DMS 273 treated with DMSO at 0.1 percent for 48 hours (cell line): ENCODE measurements at regions not wholly inside any gene's neighbourhood (a gene's known extent, or its start where the extent isn't known, plus 50 kb on each side); places are given as distances from the start of the nearest gene placed in this dataset.

Source experiments
- DNase-seq: peaks from one replicate; lab custom pipeline; 2025; lab: John Stamatoyannopoulos, UW

DNA sequence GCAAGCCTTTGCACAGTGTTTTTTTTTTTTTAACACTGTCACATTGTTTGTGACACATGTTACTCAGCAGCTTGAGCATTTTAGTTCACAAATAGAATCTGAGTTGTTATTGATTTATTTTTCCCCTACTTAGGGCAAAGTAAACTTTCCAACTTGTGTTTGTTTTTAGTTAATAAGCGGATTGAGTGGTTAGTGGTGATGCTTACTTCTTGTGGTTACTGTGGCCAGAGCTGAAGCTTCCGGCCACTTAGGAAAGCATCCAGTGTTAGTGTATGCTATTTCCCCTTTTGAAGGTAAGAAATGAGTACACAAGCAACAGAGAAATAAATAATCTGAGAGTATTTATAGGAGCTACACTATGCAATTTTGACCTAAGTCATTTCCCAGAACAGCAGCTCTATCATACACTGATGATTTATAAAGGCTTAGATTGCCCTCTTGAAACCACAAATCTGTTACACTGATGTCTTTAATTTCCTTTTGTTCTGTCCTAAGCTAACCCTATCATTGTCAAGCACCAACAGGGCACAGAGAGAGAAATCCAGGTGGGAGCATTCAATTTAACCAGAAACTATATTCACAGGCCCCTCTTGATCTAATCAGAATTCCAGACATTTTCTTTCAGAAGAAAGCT is 2464.6 kb downstream of the PCDH7 start:
- no peak for DNase-seq

DNA sequence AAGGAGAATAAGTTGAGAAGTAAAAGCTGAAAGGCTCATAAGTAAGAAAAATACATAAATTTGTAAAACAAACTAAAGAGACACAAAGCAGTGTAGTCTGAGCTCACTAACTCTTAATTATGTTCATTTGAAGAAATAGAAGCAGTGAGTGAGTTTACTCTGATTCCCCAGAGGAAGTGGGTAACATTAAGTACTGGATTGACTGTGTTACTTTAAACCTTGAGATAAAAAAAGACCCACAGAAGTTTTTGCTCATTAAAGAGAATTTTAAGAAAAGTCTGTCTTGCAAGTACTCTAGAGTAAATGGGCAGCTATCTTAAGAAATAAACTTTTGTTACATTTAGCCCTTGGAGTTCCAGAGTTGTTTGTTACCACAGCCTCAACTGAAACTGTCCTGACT is 2466.9 kb downstream of the PCDH7 start:
- no peak for DNase-seq

DNA sequence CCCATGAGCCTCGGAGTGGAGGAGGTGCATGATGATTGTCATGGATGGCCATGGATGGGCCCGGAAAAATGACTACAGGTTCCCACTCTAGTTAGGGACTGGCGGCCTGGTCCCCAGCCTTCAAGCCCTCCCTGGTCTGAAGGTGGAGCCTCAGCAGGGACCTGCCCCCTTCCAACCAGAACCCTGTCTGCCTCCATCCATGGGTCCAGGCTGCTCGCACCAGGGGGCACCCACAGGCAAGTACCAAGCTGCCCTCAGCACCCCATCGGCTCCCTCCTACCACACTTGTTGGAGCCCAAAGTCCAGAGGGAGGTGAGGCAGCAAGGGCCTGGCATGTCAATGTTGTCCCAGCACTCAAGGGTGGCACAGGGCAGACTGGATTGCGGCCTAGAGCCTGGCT is 2468.6 kb downstream of the PCDH7 start:
- no peak for DNase-seq

GRCh38 chr4:33189169-33189568 is 2469.0 kb downstream of the PCDH7 start:
- no peak for DNase-seq

DNA sequence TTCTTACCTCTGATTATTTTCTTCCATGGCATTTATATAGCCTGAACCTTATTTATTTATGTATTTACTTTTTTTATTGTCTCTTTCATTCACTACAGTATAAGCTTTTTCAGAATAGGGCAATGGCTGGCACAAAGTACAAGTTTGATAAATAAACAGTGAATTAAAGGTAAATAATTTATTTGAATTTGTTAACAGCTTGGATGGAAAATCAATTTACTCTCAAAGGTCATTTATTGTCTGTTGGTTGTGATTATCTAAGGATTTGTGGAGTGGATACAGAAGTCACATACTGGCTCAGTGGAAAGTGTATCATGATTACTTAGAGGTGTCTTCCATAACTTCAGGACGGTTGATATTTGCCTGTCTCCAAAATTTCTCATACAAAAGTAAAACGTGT is 2472.9 kb downstream of the PCDH7 start:
- DNase-seq, result no peak

DNA sequence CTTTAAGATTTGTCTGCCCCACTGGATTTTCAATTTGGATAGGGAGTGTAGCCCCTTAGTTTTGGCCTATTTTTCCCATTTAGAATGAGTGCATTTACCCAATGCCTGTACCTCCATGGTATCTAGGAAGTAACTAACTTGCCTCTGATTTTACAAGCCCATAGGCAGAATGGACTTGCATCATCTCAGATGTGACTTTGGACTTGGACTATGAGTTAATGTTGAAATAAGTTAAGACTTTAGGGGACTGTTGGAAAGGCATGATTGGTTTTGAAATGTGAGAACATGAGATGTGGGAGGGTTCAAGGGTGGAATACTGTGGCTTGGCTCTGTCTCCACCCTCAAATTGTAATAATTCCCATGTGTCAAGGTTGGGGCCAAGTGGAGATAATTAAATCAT is 2480.2 kb downstream of the PCDH7 start:
- DNase-seq, result no peak

DNA sequence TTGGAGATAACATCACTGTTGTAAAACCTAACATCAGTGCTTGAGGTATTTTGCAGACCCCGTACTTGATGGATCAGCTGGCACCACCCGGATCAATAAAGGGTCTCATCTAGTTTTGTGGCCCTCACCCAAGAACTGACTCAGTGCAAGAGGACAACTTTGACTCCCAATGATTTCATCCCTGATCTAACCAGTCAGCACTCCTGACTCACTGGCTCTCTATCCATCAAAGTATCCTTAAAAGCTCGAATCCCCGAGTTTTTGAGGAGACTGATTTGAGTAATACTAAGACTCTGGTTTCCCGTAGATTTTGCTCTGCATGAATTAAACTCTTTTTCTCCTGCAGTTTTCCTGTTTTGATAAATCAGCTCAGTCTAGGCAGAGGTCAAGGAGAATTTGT is 2498.1 kb downstream of the PCDH7 start:
- no peak for DNase-seq

DNA sequence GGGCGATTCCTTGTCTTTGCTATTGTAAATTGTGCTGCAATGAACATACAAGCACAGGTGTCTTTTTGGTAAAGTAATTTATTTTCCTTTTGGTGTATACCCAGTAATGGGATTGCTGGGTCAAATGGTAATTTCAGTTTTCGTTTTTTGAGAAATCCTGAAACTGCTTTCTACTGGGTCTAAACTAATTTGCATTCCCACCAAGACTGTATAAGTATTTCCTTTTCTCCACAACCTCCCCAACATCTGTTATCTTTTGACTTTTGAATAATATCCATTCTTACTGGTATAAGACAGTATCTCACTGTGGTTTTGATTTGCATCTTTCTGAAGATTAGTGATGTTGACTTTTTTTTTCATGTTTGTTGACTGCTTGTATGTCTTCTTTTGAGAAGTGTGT is 2506.0 kb downstream of the PCDH7 start:
- DNase-seq, result no peak

- DNase-seq, result no peak
Measured at GRCh38 chr4:33226783-33227182, 2506.6 kb downstream of the PCDH7 start.

DNA sequence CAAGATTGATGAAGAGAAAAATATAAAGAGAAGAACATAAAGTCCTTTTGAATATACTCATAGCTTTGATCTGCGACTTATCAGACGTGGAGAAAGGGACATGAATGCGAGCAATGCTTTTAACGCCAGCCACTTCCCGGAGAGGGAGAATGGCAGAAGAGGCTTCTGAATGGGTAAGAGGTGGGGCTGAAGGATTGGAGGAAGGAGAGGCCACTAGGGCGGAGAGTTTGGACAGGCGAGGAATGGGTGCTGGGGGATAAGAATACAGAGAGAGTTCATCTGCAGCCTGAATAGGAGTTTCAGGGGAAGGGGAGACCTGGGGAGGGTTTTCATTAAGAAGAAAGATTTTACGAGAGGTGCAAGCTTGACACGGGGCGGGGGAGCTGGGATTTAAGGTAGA is 2534.9 kb downstream of the PCDH7 start:
- no peak for DNase-seq

GRCh38 chr4:33255507-33255906 is 2535.3 kb downstream of the PCDH7 start:
- DNase-seq, result no peak

- DNase-seq, result no peak
Measured at GRCh38 chr4:33262824-33263223, 2542.7 kb downstream of the PCDH7 start.

- no peak for DNase-seq
Measured at GRCh38 chr4:33268776-33269175, 2548.6 kb downstream of the PCDH7 start.

DNA sequence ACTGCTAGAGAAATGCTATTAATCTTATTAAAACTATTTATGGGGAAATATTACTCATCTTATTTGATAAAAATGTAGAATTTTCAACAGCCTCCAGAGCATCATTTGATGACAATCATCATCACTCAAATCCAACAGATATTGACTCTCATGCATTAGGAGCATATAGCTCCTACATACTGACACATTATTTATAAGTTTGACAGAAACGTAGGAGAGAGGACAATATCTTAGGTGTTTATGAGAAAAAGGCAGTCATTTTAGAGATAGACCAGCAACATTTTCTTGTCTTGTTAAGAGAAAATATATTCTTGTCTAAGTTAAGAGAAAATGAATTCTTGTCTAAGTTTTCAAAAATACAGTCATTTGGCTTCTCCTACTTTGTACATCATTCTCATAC is 2550.2 kb downstream of the PCDH7 start:
- no peak for DNase-seq

DNA sequence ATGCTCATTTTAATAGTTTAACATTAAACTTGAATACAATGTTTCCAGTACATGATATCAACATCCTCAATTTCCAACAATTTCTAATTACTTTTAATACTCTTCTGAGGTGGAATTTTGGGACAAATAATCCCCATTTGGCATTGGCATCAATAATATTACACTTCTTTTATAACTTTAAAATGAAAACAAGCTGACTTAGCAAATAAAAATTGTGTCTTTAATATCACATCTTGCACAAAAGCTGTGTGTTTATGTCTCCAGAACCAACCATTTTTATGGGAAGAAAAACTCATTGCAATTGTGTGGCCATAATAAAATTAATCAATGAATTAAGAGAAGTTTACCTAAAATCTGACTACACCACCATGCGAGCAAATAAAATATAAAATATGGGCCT is 2552.6 kb downstream of the PCDH7 start:
- no peak for DNase-seq

- no peak for DNase-seq
Measured at GRCh38 chr4:33283818-33284217, 2563.6 kb downstream of the PCDH7 start.

GRCh38 chr4:33296876-33297455 is 2576.8 kb downstream of the PCDH7 start:
- DNase-seq, result no peak

- DNase-seq, result no peak
Measured at GRCh38 chr4:33302321-33302720, 2582.2 kb downstream of the PCDH7 start.

GRCh38 chr4:33306131-33306530 is 2586.0 kb downstream of the PCDH7 start:
- no peak for DNase-seq

DNA sequence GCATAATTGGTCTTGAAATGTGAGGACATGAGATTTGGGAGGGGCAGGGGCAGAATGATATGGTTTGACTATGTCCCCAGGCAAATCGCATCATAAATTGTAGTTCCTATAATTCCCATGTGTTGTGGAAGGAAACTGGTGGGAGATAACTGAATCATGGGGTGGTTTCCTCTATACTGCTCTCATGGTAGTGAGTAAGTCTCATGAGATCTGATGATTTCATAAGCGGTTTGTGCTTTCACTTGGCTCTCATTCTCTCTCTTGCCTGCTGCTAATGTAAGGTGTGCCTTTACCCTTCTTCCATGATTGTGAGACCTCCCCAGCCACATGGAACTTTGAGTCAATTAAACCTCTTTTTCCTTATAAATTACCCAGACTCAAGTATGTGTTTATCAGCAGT is 2595.9 kb downstream of the PCDH7 start:
- DNase-seq, result no peak

DNA sequence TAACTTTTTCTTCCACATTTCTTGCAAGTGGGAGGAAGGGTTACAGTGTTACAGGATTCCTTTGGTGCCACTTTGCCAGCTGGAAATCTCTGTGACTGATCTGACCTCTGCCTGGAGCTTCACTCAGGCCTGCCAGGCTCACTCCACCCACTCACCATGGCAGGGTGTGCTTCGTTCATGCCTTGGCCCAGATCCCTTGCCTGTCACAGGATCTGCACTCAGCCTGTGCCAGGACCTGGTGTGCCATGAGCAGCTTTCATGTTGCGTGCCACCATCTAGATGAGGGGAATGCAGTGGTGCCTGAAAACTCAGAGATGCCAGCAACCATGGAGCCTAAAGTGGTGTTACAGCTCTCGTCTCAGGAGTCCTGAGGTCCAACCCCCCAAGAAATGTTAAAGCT is 2596.4 kb downstream of the PCDH7 start:
- DNase-seq, result no peak

DNA sequence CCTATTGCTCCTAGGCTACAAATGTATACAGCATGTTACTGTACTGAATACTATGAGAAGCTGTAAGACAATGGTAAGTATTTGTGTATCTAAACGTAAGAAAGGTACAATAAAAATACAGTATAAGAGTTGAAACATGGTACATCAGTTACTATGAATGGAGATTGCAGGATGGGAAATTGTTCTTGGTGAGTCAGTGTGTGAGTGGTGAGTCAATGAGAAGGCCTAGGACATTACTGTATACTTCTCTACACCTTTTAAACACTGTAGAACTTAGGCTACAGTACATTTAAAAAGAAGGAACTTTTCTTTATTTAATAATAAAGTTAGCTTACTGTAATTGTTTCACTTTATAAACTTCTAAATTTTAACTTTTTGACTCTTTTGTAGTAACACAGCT is 2603.2 kb downstream of the PCDH7 start:
- no peak for DNase-seq

GRCh38 chr4:33334416-33334815 is 2614.2 kb downstream of the PCDH7 start:
- DNase-seq, result no peak

DNA sequence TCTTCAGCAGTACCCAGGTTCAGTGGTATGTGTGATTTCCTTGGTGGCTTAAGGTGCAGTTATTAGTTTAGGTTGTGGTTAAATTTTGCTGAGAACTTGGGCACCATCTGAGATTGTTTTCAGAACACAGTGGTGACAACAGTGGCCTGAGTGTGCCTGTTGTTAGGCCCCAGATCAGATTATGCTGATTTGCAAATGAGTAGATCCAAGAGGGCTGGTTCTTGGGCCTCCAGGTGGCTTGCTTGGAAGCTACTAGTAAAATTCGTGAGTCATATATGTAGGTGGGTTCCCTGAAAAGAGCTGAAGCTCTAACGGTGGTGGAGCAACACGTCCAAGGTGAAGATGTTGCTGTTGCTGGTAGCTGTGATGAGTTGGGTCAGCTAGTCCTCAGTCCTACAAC is 2619.6 kb downstream of the PCDH7 start:
- no peak for DNase-seq
